ENCODE measurements at regions not wholly inside any gene's neighbourhood (a gene's known extent, or its start where the extent isn't known, plus 50 kb on each side); places are given as distances from the start of the nearest gene placed in this dataset.

DNA sequence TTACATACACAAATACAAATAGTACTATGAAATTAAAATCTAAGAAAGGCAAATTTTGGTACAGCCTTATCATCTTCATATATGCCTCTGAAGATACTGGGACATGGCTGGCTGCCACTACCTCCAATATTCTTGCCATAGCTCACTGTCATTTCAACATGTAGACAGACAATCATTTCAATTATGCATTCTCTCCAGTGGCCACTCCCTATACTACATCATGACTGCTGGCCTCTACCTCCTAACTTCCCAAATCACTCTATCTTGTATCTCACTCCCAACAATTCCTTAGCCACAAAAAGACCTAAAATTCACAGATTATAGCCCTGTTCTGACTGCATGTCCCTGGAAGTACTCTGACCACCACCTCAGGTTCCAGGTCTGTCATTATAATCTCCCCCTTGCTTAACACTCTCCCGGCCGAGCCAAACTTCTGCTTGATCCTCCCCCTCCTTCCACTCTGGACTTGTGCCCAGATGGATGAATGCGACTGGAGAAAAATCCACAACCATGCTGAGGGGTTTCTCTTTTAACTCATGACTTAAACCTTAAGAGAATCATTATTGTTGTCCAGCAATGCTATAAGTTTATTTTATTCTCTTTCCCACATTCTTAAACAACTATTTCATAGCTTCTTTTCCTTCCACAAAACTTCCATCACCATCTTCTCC lies 225.3 kb upstream of the TLE4 start:
- Mint-ChIP-seq H3K27ac (ENCODE audit: unreplicated experiment) (no peak overlapping the region), H3K27me3 (ENCODE audit: low read depth) (no peaks in the 10 kb centered on the region), H3K9me3 (no peaks in the 10 kb centered on the region), H3K4me1 (no peaks in the 10 kb centered on the region), H3K4me3 (no peak overlapping the region), H3K36me3 (ENCODE audit: low read depth) (no peaks in the 10 kb centered on the region)
- DNase-seq (ENCODE audit: low read depth, low spot score): no peak
- TF ChIP-seq, protein P1, sequence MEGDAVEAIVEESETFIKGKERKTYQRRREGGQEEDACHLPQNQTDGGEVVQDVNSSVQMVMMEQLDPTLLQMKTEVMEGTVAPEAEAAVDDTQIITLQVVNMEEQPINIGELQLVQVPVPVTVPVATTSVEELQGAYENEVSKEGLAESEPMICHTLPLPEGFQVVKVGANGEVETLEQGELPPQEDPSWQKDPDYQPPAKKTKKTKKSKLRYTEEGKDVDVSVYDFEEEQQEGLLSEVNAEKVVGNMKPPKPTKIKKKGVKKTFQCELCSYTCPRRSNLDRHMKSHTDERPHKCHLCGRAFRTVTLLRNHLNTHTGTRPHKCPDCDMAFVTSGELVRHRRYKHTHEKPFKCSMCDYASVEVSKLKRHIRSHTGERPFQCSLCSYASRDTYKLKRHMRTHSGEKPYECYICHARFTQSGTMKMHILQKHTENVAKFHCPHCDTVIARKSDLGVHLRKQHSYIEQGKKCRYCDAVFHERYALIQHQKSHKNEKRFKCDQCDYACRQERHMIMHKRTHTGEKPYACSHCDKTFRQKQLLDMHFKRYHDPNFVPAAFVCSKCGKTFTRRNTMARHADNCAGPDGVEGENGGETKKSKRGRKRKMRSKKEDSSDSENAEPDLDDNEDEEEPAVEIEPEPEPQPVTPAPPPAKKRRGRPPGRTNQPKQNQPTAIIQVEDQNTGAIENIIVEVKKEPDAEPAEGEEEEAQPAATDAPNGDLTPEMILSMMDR (conservative IDR thresholded peaks at IDR 0.05): no peak

DNA sequence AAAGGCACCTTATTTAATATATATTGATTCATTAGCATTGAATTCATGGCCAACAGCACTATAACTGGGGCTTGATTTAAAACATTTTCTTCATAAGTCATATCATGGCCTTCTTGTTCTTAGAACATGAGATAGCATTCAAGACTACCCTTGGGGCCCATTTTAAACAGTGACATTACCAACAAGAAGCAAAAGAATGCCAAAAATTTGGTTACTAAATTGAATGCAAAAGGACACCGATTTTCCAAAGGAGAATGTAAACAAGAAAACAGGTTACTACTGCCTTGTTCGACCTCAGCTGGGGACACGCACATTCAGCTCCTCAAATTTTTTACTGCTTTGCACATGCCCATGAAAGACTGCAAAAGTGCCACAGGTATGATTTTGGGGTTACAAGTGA lies 219.4 kb upstream of the TLE4 start:
- H3K9me3 Mint-ChIP-seq: no peaks in the 10 kb centered on the region
- no peak for DNase-seq (ENCODE audit: low read depth, low spot score)
- TF ChIP-seq, protein P1 (conservative IDR thresholded peaks at IDR 0.05): no peak
- H3K27me3 Mint-ChIP-seq (ENCODE audit: low read depth): no peaks in the 10 kb centered on the region
- no peaks in the 10 kb centered on the region for H3K4me1 Mint-ChIP-seq
- H3K36me3 Mint-ChIP-seq (ENCODE audit: low read depth): no peaks in the 10 kb centered on the region
- no peak overlapping the region for H3K27ac Mint-ChIP-seq (ENCODE audit: unreplicated experiment)
- no peak overlapping the region for H3K4me3 Mint-ChIP-seq

DNA sequence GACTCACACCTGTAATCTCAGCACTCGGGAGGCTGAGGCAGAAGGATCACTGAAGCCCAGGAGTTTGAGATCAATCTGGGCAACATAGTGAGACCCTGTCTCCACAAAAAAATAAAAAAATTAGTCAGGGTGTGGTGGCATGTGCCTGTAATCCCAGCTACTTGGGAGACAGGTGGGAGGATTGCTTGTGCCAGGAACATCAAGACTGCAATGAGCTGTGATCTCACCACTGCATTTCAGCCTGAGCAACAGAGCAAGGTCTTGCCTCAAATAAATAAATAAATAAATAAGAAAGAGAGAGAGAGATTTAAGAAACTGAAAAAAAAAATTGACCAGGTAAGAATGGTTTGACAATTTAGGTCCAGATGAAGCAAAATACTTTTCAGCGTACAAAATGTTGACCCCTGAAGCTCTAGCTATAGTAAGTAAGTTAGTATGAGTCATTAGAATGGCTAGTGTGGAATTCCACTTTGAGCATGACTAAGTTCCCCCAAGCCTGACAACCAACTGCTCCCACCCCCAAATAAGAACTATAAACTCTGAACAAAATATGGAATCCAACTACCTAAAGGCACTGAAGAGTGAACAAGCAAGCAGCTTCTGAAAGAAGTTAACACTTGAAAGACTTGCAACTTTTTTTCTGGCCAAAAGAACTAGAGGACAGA lies 217.8 kb upstream of the TLE4 start:
- no peaks in the 10 kb centered on the region for H3K4me1 Mint-ChIP-seq
- H3K27me3 Mint-ChIP-seq (ENCODE audit: low read depth): no peaks in the 10 kb centered on the region
- DNase-seq (ENCODE audit: low read depth, low spot score): no peak
- TF ChIP-seq, protein P1 (conservative IDR thresholded peaks at IDR 0.05): no peak
- H3K4me3 Mint-ChIP-seq: no peak overlapping the region
- peak overlapping the region; percentile 8 for H3K27ac Mint-ChIP-seq (ENCODE audit: unreplicated experiment)
- no peaks in the 10 kb centered on the region for H3K36me3 Mint-ChIP-seq (ENCODE audit: low read depth)
- H3K9me3 Mint-ChIP-seq: no peaks in the 10 kb centered on the region

DNA sequence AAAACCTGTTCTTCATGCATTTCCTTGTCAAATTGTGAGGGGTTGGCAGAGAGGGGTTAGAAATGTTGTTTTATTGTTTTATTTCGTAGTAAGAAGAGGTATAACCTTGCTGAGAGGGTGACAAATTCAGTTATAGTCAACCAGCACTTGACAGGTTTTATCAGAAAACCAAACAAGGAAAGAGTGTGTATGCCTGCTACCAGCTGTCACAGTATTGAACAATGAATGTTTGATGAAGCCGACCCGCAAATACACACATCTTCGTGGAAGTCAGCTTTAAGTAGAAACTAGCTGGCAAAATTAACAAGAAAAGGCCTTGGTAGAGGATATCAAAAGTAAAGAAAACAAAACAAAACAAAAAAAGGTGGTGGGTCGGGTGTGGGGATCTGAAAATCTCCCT lies 214.6 kb upstream of the TLE4 start:
- Mint-ChIP-seq H3K9me3 (no peaks in the 10 kb centered on the region), H3K27me3 (ENCODE audit: low read depth) (no peaks in the 10 kb centered on the region), H3K4me1 (no peaks in the 10 kb centered on the region), H3K36me3 (ENCODE audit: low read depth) (no peaks in the 10 kb centered on the region), H3K27ac (ENCODE audit: unreplicated experiment) (no peak overlapping the region), H3K4me3 (no peak overlapping the region)
- TF ChIP-seq, protein P1 (conservative IDR thresholded peaks at IDR 0.05): no peak
- no peak for DNase-seq (ENCODE audit: low read depth, low spot score)

DNA sequence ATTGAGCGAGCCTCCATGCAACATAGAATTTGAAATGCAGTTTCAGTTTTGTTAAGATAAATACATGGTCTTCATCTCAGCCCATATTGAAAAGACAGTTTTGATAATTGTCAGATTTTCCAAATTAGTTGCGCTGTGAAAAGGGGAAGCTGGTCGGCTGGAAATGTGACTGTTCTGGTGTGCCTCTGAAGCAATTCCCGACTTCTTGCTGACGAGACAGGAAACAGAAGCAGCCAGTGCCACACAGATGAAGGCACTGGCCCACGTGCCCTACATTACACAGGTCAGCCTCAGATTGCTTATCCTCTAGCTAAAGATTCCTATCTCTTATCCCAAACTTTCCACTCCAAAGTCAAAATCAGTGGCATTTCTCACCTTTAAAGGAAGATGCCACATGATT lies 214.1 kb upstream of the TLE4 start:
- DNase-seq (ENCODE audit: low read depth, low spot score): no peak
- Mint-ChIP-seq H3K9me3 (no peaks in the 10 kb centered on the region), H3K27me3 (ENCODE audit: low read depth) (no peaks in the 10 kb centered on the region), H3K27ac (ENCODE audit: unreplicated experiment) (no peak overlapping the region), H3K4me1 (no peaks in the 10 kb centered on the region), H3K36me3 (ENCODE audit: low read depth) (no peaks in the 10 kb centered on the region), H3K4me3 (no peak overlapping the region)
- TF ChIP-seq, protein P1 (conservative IDR thresholded peaks at IDR 0.05): no peak

Measured in neural crest cell (in vitro differentiated cells).